ENCODE measurements at regions not wholly inside any gene's neighbourhood (a gene's known extent, or its start where the extent isn't known, plus 50 kb on each side); places are given as distances from the start of the nearest gene placed in this dataset.

DNA sequence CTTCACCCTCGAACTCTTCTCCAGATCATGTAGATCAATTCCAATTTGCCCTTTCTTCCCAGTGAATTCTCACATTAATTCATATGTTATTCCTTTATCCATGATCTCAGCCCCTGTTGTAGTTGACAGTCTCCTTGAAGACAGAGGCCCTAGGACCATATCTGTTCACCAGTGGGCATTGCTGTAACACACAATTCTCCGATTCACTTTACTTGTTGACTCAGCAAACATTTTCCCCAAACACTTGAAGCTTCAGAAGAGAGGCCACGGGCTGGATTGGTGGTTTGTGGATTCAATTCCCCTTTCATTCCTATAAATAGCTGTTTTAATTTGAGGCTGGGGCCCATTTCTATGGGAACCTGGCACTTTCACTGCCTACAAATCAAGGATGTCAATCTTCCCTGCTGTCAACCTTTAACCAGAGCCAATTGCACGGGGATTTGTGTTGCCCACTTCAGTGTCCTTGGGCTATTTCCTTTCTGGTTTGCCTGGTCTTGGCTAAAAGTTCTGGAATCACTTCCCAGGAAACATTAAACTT, 393.0 kb upstream of the KIRREL3 start:
- Histone ChIP-seq H4K20me1 (ENCODE audit: control insufficient read depth, insufficient read depth, low read length, poor library complexity, severe bottlenecking) (no peaks in the 10 kb centered on the region), H3K9me3 (ENCODE audit: control extremely low read depth in 1 of 3, control insufficient read depth in 2 of 3, insufficient read depth in 1 of 3, low read length in 2 of 3) (peaks cover 0 to 4% (median 0%) of the 10 kb centered on the region in 3 donors), H3K36me3 (replicated peaks in 1 of 2; ENCODE audit: control extremely low read depth in 1 of 2, control insufficient read depth in 1 of 2, extremely low read depth in 1 of 2, insufficient read depth in 2 of 2, low read length in 1 of 2) (no peaks in the 10 kb centered on the region), H3K4me3 (ENCODE audit: control extremely low read depth in 1 of 5, extremely low read depth in 1 of 5, insufficient read depth in 1 of 5, low read depth in 2 of 5, low read length in 4 of 5) (no peak overlapping the region), H3K4me1 (ENCODE audit: control insufficient read depth in 2 of 2, insufficient read depth in 2 of 2, low read length in 2 of 2) (no peaks in the 10 kb centered on the region), H3K79me2 (ENCODE audit: control insufficient read depth, insufficient read depth, low read length) (no peaks in the 10 kb centered on the region), H3K9ac (ENCODE audit: low read length) (no peak overlapping the region), H3K27ac (ENCODE audit: low read length in 2 of 2) (no peak overlapping the region), H3K27me3 (replicated peaks in 1 of 4; ENCODE audit: control extremely low read depth in 1 of 4, control insufficient read depth in 3 of 4, insufficient read depth in 4 of 4, low read length in 3 of 4) (no peaks in the 10 kb centered on the region), H2AFZ (ENCODE audit: insufficient read depth, low read depth, low read length, poor library complexity, severe bottlenecking) (no peak overlapping the region), H3K4me2 (replicated peaks; ENCODE audit: low read depth, low read length, poor library complexity, severe bottlenecking) (no peak overlapping the region)
- H3K4me3 Mint-ChIP-seq, result no peak overlapping the region
- no peak for TF ChIP-seq EZH2 (IDR thresholded peaks at IDR 0.05; ENCODE audit: borderline replicate concordance, insufficient read depth, low read depth, low read length, poor library complexity, severe bottlenecking)
- TF ChIP-seq, protein P1, sequence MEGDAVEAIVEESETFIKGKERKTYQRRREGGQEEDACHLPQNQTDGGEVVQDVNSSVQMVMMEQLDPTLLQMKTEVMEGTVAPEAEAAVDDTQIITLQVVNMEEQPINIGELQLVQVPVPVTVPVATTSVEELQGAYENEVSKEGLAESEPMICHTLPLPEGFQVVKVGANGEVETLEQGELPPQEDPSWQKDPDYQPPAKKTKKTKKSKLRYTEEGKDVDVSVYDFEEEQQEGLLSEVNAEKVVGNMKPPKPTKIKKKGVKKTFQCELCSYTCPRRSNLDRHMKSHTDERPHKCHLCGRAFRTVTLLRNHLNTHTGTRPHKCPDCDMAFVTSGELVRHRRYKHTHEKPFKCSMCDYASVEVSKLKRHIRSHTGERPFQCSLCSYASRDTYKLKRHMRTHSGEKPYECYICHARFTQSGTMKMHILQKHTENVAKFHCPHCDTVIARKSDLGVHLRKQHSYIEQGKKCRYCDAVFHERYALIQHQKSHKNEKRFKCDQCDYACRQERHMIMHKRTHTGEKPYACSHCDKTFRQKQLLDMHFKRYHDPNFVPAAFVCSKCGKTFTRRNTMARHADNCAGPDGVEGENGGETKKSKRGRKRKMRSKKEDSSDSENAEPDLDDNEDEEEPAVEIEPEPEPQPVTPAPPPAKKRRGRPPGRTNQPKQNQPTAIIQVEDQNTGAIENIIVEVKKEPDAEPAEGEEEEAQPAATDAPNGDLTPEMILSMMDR (IDR thresholded peaks at IDR 0.05), result no peak
- no peak overlapping the region for H3K27ac Mint-ChIP-seq
- WGBS (ENCODE audit: insufficient coverage), result 96% methylated on average over 3 of the region's 4 CpGs
- no peak for DNase-seq
- no peak for ATAC-seq (ENCODE audit: low read depth)
- no peaks in the 10 kb centered on the region for H3K27me3 Mint-ChIP-seq
- POLR2A ChIA-PET, result no interaction called here
- peaks cover 3% of the 10 kb centered on the region for H3K9me3 Mint-ChIP-seq (ENCODE audit: insufficient read depth)
- CTCF ChIA-PET, result no interaction called here
- no peaks in the 10 kb centered on the region for H3K4me1 Mint-ChIP-seq
- intact Hi-C loops (cut with micrococcal nuclease), result no loop called here

GRCh38 chr11:127392575-127392974, 392.0 kb upstream of the KIRREL3 start:
- DNase-seq, result no peak
- no peak overlapping the region for H3K4me3 Mint-ChIP-seq
- TF ChIP-seq, protein P1 (IDR thresholded peaks at IDR 0.05), result no peak
- no peak for TF ChIP-seq EZH2 (IDR thresholded peaks at IDR 0.05; ENCODE audit: borderline replicate concordance, insufficient read depth, low read depth, low read length, poor library complexity, severe bottlenecking)
- H3K9ac ChIP-seq (ENCODE audit: low read length), result no peak overlapping the region
- no peaks in the 10 kb centered on the region for H4K20me1 ChIP-seq (ENCODE audit: control insufficient read depth, insufficient read depth, low read length, poor library complexity, severe bottlenecking)
- no peaks in the 10 kb centered on the region for H3K4me1 ChIP-seq (ENCODE audit: control insufficient read depth in 2 of 2, insufficient read depth in 2 of 2, low read length in 2 of 2)
- POLR2A ChIA-PET, result no interaction called here
- no peak overlapping the region for H2AFZ ChIP-seq (ENCODE audit: insufficient read depth, low read depth, low read length, poor library complexity, severe bottlenecking)
- H3K27ac Mint-ChIP-seq, result no peak overlapping the region
- WGBS (ENCODE audit: insufficient coverage), result 60% methylated on average over 1 of the region's 2 CpGs
- H3K27ac ChIP-seq (ENCODE audit: low read length in 2 of 2), result no peak overlapping the region
- H3K9me3 Mint-ChIP-seq (ENCODE audit: insufficient read depth), result peaks cover 3% of the 10 kb centered on the region
- no peaks in the 10 kb centered on the region for H3K27me3 Mint-ChIP-seq
- no peak overlapping the region for H3K4me3 ChIP-seq (ENCODE audit: control extremely low read depth in 1 of 5, extremely low read depth in 1 of 5, insufficient read depth in 1 of 5, low read depth in 2 of 5, low read length in 4 of 5)
- no peak for ATAC-seq (ENCODE audit: low read depth)
- no peak overlapping the region for H3K4me2 ChIP-seq (replicated peaks; ENCODE audit: low read depth, low read length, poor library complexity, severe bottlenecking)
- no peaks in the 10 kb centered on the region for H3K36me3 ChIP-seq (replicated peaks in 1 of 2; ENCODE audit: control extremely low read depth in 1 of 2, control insufficient read depth in 1 of 2, extremely low read depth in 1 of 2, insufficient read depth in 2 of 2, low read length in 1 of 2)
- peaks cover 0 to 4% (median 0%) of the 10 kb centered on the region in 3 donors for H3K9me3 ChIP-seq (ENCODE audit: control extremely low read depth in 1 of 3, control insufficient read depth in 2 of 3, insufficient read depth in 1 of 3, low read length in 2 of 3)
- no peaks in the 10 kb centered on the region for H3K79me2 ChIP-seq (ENCODE audit: control insufficient read depth, insufficient read depth, low read length)
- intact Hi-C loops (cut with micrococcal nuclease), result no loop called here
- H3K4me1 Mint-ChIP-seq, result no peaks in the 10 kb centered on the region
- CTCF ChIA-PET, result no interaction called here
- H3K27me3 ChIP-seq (replicated peaks in 1 of 4; ENCODE audit: control extremely low read depth in 1 of 4, control insufficient read depth in 3 of 4, insufficient read depth in 4 of 4, low read length in 3 of 4), result no peaks in the 10 kb centered on the region

Measured in B cell (primary cell).